Heart right ventricle (tissue), 16 donors: ENCODE measurements at regions not wholly inside any gene's neighbourhood (a gene's known extent, or its start where the extent isn't known, plus 50 kb on each side); places are given as distances from the start of the nearest gene placed in this dataset.
"Not testable (repeated sequence)": the region's sequence is repeated elsewhere in the genome, so short reads cannot be mapped to it uniquely, and the experiment has no call there.

Experiments
- ATAC-seq, 8 donors: fragments of 200-7000 bp; cut with Tn5 transposase; one replicate each; pipeline ENCODE4 v1.9.1; 2020; ENCODE audit warnings: mild to moderate bottlenecking in 8 of 8, moderate library complexity in 8 of 8, moderate number of reproducible peaks in 1 of 8
- DNase-seq, 2 donors: peaks; one replicate each; pipeline ENCODE4 v3.0.0-alpha.2; 2020
- H3K27ac ChIP-seq, 10 donors: fragments of 200-600 bp; sonication (generic) in 2 of 10; one replicate each; pipeline versions ENCODE4 v1.5.0 to v1.8.0; 2020 to 2022; ENCODE audit warnings: mild to moderate bottlenecking in 3 of 10
- H3K27me3 ChIP-seq, 7 donors: fragments of 200-600 bp; one replicate each; pipeline ENCODE4 v1.8.0; 2021 to 2022; ENCODE audit warnings: mild to moderate bottlenecking in 2 of 7
- H3K36me3 ChIP-seq, 9 donors: fragments of 200-600 bp; sonication (generic) in 1 of 9; one replicate each; pipeline versions ENCODE4 v1.5.0 to v1.8.0; 2020 to 2022; ENCODE audit warnings: mild to moderate bottlenecking in 2 of 9
- H3K4me1 ChIP-seq, 9 donors: fragments of 200-600 bp; sonication (generic) in 1 of 9; one replicate each; pipeline versions ENCODE4 v1.5.0 to v1.8.0; 2020 to 2022; ENCODE audit warnings: mild to moderate bottlenecking in 4 of 9
- H3K4me3 ChIP-seq, 10 donors: fragments of 200-600 bp; sonication (generic) in 2 of 10; one replicate each; pipeline versions ENCODE4 v1.5.0 to v1.8.0; 2020 to 2022; ENCODE audit warnings: mild to moderate bottlenecking in 7 of 10, moderate library complexity in 2 of 10
- H3K9me3 ChIP-seq, 11 donors: fragments of 200-600 bp in 10 of 11; sonication (generic) in 2 of 11; one replicate each; pipeline versions ENCODE4 v1.5.0 to v1.8.0; 2013 to 2022; ENCODE audit warnings: mild to moderate bottlenecking in 2 of 11, control low read depth in 1 of 11, moderate library complexity in 1 of 11
- WGBS, 2 donors: extraction: QIAGEN DNeasy Blood & Tissue Kit; methylation state at CpG; one replicate each; pipeline ENCODE4 v1.1.7; 2013; ENCODE audit warnings: inconsistent platforms in 1 of 2; 5-methylcytosine and 5-hydroxymethylcytosine counted together
- intact Hi-C, 10 donors: fragments of 100-400 bp; cut with DNase I; formaldehyde crosslinking; loops; one replicate each; pipeline versions ENCODE4 v1.11.1 to v1.14.2; 2022
- TF ChIP-seq, protein P1 (sequence below), 9 donors: fragments of 200-600 bp; sonication (generic) in 2 of 9; IDR thresholded peaks; one replicate each; pipeline versions ENCODE4 v1.5.0 to v1.8.0; 2021 to 2022; ENCODE audit warnings: antibody characterized with exemption in 9 of 9, mild to moderate bottlenecking in 5 of 9, moderate library complexity in 1 of 9
- donor health status: Arrhythmogenic right ventricular cardiomyopathy.
- donor health status: ischemic (EF 13 %, LVEDD 7.1; RV severe dilation, severe dysfunction).
- donor health status: healthy with polysubstance abuse.
- donor health status: DM: no; HTN: yes; CAD: no.
- donor health status: DM: no; HTN: no; CAD: no.
- donor health status: ischemic (EF 25% LVEDD 6.9; RV normal size, moderate dysfunction).
- donor health status: ischemic (EF 25% LVEDD 5.7; RV mildly dilated, moderate dysfunction).
- donor health status: healthy.
- donor health status: DM: yes; HTN: yes; CAD: no.
- donor health status: Ischemic cardiomyopathy.
- donor health status: ischemic (EF 35%, LVEDD 5.7; RV mildly dilated, moderate dysfunction).
- donor health status: nonischemic (EF 11% LVEDD 7.7; RV severe dilation, severe dysfunction).
- donor health status: DM: yes; HTN: yes; CAD: no.
- donor health status: PGD.
- donor health status: ischemic (EF 29% LVEDD 5.4; RV normal size, mild dysfunction).
- donor health status: nonischemic (EF 23%, LVEDD 6.1; RV moderate dilation, normal function).

DNA sequence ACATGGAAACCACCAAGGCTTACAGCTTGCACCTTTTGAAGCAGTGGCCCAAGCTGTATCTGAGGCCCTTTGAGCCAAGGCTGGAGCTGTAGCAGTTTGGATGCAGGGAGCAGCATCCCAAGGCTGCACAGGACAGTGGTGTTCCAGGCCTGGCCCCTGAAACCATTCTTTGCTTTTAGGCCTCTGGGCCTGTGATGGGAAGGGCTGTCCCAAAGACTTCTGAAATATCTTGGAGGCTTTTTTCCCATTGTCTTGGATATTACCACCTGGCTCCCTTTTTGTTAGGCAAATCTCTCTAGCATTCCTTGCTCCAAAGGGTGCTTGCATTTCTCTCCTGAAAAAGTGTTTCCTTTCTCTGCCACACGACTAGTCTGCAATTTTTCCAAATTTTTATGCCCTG is 302.8 kb upstream of the MDFIC2 start:
- WGBS, 2 donors, result 2 to 62% methylated on average over 1 of the region's 1 CpG
- intact Hi-C loops, result no loop called here
- Histone ChIP-seq H3K36me3 (no peaks in the 10 kb centered on the region), H3K4me1 (no peaks in the 10 kb centered on the region), H3K4me3 (no peak overlapping the region), H3K27ac (no peak overlapping the region), H3K9me3 (no peaks in the 10 kb centered on the region), H3K27me3 (peaks cover 0 to 4% (median 0%) of the 10 kb centered on the region in 7 donors)
- ATAC-seq (no peak), DNase-seq (no peak)
- TF ChIP-seq, protein P1, sequence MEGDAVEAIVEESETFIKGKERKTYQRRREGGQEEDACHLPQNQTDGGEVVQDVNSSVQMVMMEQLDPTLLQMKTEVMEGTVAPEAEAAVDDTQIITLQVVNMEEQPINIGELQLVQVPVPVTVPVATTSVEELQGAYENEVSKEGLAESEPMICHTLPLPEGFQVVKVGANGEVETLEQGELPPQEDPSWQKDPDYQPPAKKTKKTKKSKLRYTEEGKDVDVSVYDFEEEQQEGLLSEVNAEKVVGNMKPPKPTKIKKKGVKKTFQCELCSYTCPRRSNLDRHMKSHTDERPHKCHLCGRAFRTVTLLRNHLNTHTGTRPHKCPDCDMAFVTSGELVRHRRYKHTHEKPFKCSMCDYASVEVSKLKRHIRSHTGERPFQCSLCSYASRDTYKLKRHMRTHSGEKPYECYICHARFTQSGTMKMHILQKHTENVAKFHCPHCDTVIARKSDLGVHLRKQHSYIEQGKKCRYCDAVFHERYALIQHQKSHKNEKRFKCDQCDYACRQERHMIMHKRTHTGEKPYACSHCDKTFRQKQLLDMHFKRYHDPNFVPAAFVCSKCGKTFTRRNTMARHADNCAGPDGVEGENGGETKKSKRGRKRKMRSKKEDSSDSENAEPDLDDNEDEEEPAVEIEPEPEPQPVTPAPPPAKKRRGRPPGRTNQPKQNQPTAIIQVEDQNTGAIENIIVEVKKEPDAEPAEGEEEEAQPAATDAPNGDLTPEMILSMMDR (IDR thresholded peaks at IDR 0.05), result no peak

GRCh38 chr3:70614111-70614510 is 301.7 kb upstream of the MDFIC2 start:
- Histone ChIP-seq H3K9me3 (no peaks in the 10 kb centered on the region), H3K36me3 (no peaks in the 10 kb centered on the region), H3K27me3 (peaks cover 0 to 3% (median 0%) of the 10 kb centered on the region in 7 donors), H3K27ac (no peak overlapping the region), H3K4me3 (no peak overlapping the region), H3K4me1 (no peaks in the 10 kb centered on the region)
- 79 to 81% methylated on average over 6 of the region's 6 CpGs for WGBS, 2 donors
- TF ChIP-seq, protein P1 (IDR thresholded peaks at IDR 0.05), result no peak
- DNase-seq (no peak), ATAC-seq (no peak)
- intact Hi-C loops, result no loop called here

DNA sequence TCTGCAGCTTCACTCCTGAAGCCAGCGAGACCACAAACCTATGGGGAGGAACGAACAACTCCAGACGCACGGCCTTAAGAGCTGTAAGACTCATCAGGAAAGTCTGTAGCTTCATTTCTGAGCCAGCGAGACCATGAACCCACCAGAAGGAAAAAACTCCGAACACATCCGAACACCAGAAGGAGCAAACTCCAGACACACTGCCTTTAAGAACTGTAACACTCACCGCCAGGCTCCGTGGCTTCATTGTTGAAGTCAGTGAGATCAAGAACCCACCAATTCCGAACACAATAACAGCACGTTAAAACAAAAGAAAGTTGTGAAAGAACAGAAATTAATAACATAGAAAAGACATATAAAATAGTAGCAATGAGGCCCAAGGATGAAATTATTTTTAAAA is 300.5 kb upstream of the MDFIC2 start:
- no peak for ATAC-seq
- intact Hi-C loops, result no loop called here
- Histone ChIP-seq H3K27me3 (no peaks in the 10 kb centered on the region), H3K4me1 (no peaks in the 10 kb centered on the region), H3K36me3 (no peaks in the 10 kb centered on the region), H3K27ac (no peak overlapping the region), H3K4me3 (no peak overlapping the region), H3K9me3 (no peaks in the 10 kb centered on the region)
- 93 to 96% methylated on average over 11 of the region's 11 CpGs for WGBS, 2 donors
- TF ChIP-seq, protein P1 (IDR thresholded peaks at IDR 0.05), result no peak
- no peak for DNase-seq

DNA sequence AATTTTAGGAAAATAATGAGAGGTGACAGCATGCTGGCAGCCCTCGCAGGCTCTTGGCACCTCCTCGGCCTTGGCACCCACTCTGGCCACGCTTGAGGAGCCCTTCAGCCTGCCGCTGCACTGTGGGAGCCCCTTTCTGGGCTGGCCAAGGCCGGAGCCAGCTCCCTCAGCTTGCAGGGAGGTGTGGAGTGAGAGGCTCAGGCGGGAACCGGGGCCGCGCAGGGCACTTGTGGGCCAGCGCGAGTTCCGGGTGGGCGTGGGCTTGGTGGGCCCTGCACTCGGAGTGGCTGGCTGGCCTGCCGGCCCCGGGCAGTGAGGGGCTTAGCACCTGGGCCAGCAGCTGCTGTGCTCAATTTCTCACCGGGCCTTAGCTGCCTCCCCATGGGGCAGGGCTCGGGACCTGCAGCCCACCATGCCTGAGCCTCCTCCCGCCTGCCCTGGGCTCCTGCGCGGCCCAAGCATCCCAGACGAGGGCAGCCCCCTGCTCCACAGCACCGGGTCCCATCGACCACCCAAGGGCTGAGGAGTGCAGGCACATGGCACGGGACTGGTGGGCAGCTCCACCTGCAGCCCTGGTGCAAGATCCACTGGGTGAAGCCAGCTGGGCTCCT is 299.3 kb upstream of the MDFIC2 start:
- 91 to 94% methylated on average over 25 of the region's 25 CpGs for WGBS, 2 donors
- ATAC-seq, DNase-seq: not testable (repeated sequence)

DNA sequence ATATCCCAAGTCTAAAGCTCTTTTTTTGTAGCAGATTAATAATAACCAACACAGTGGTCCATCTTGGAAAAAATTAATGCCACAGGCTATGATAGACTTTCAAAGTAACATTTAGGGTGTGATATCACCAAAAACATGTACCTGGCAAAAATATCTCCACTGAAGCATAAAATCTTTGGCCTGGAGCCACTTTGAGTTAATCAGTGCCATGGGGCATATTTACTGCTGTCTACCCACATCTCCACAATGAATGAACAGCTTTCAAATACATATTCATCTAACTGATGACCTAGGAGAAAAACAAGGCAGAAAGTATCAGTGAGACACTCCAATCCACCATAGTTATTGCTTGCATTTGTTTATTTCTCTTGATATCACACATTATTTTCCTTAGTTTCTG is 296.0 kb upstream of the MDFIC2 start:
- Histone ChIP-seq H3K36me3 (no peaks in the 10 kb centered on the region), H3K27ac (no peak overlapping the region), H3K27me3 (no peaks in the 10 kb centered on the region), H3K9me3 (no peaks in the 10 kb centered on the region), H3K4me3 (no peak overlapping the region), H3K4me1 (no peaks in the 10 kb centered on the region)
- DNase-seq (no peak), ATAC-seq (no peak)
- TF ChIP-seq, protein P1 (IDR thresholded peaks at IDR 0.05), result no peak
- intact Hi-C loops, result no loop called here

More for the DNA sequence above, 299.3 kb upstream of the MDFIC2 start:
- H3K9me3 ChIP-seq, H3K36me3 ChIP-seq, H3K27me3 ChIP-seq, H3K4me1 ChIP-seq, H3K4me3 ChIP-seq, H3K27ac ChIP-seq, intact Hi-C loops: not testable (repeated sequence)
